ENCODE measurements at regions not wholly inside any gene's neighbourhood (a gene's known extent, or its start where the extent isn't known, plus 50 kb on each side); places are given as distances from the start of the nearest gene placed in this dataset.
A peak's percentile ranks its signal among the peaks of the same experiment; 100 is the strongest.

DNA sequence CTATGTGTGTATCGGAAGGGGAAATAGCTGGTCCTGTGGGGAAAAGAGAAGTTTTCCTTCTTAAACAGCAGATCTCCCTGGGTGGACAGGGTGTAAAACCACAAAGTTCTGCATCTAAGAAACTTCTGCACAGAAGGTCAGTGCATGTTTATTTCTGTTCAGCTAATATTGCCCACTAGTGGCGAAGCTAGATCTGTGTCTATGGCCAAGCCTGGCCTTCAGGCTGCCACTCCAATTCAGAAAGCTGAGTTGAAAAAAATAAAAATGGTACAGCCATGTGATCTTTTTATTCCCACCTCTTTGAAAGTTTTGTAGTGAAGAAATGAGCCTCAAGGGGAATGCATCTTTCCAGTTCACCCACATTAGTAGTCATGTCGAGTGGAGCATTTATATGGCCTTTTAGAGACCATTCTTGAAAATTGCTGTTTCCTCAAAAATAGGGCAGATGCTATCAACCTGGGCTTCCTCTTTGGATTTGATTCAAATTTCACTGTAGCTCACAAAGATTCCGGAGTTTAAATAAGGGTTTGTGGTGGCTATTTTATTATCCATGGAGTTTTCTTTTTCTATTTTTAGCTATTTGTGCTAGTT is 488.0 kb downstream of the PRELID2 start:
- no peaks in the 10 kb centered on the region for H3K9me3 Mint-ChIP-seq (ENCODE audit: unreplicated experiment)
- Histone ChIP-seq H3K4me3 (ENCODE audit: low read depth, low read length) (no peak overlapping the region), H3K36me3 (ENCODE audit: control insufficient read depth, insufficient read depth, low read length) (no peaks in the 10 kb centered on the region), H3K9me3 (no peaks in the 10 kb centered on the region), H3K27me3 (replicated peaks; ENCODE audit: control insufficient read depth, insufficient read depth, low read length) (no peaks in the 10 kb centered on the region), H3K4me1 (no peaks in the 10 kb centered on the region)
- TF ChIP-seq CTCF (IDR thresholded peaks at IDR 0.05; ENCODE audit: insufficient read depth in 1 of 2, low read depth in 1 of 2, low read length in 1 of 2, severe bottlenecking in 1 of 2, unreplicated experiment in 1 of 2), result peak; percentile 63 to 64
- H3K4me1 Mint-ChIP-seq (ENCODE audit: low read depth, unreplicated experiment), result no peaks in the 10 kb centered on the region
- no peak overlapping the region for H3K27ac Mint-ChIP-seq (ENCODE audit: unreplicated experiment)
- POLR2A ChIA-PET, result no interaction called here
- no peak overlapping the region for H3K4me3 Mint-ChIP-seq (ENCODE audit: unreplicated experiment)
- intact Hi-C loops (cut with micrococcal nuclease; ENCODE audit: unreplicated experiment), result loop anchor here (1.0 kb wide), 1 partner anchor 1144 kb away; no protein-coding TSS in a partner anchor
- no peaks in the 10 kb centered on the region for H3K27me3 Mint-ChIP-seq (ENCODE audit: insufficient read depth, unreplicated experiment)
- CTCF ChIA-PET, result interaction anchor here (0.5 to 0.6 kb wide), 2 partner anchors 31 to 1143 kb away, joined by 3 read pairs; no protein-coding TSS in a partner anchor
- H3K36me3 Mint-ChIP-seq (ENCODE audit: insufficient read depth, unreplicated experiment), result no peaks in the 10 kb centered on the region
- BruUV-seq (replicated peaks), result no TSS peak
- peak in 1 of 2 experiments; percentile 41 for DNase-seq

GRCh38 chr5:145345511-145346287 is 489.4 kb downstream of the PRELID2 start:
- Histone ChIP-seq H3K4me1 (no peaks in the 10 kb centered on the region), H3K4me3 (ENCODE audit: low read depth, low read length) (no peak overlapping the region), H3K9me3 (no peaks in the 10 kb centered on the region), H3K36me3 (ENCODE audit: control insufficient read depth, insufficient read depth, low read length) (no peaks in the 10 kb centered on the region), H3K27me3 (replicated peaks; ENCODE audit: control insufficient read depth, insufficient read depth, low read length) (no peaks in the 10 kb centered on the region)
- intact Hi-C loops (cut with micrococcal nuclease; ENCODE audit: unreplicated experiment), result no loop called here
- BruUV-seq (replicated peaks), result no TSS peak
- Mint-ChIP-seq H3K4me1 (ENCODE audit: low read depth, unreplicated experiment) (no peaks in the 10 kb centered on the region), H3K4me3 (ENCODE audit: unreplicated experiment) (no peak overlapping the region), H3K27ac (ENCODE audit: unreplicated experiment) (no peak overlapping the region), H3K36me3 (ENCODE audit: insufficient read depth, unreplicated experiment) (no peaks in the 10 kb centered on the region), H3K27me3 (ENCODE audit: insufficient read depth, unreplicated experiment) (no peaks in the 10 kb centered on the region), H3K9me3 (ENCODE audit: unreplicated experiment) (no peaks in the 10 kb centered on the region)
- no peak for TF ChIP-seq CTCF (IDR thresholded peaks at IDR 0.05; ENCODE audit: insufficient read depth in 1 of 2, low read depth in 1 of 2, low read length in 1 of 2, severe bottlenecking in 1 of 2, unreplicated experiment in 1 of 2)
- CTCF ChIA-PET, result interaction anchor here (0.6 kb wide), 1 partner anchor 299 kb away, joined by 3 read pairs; no protein-coding TSS in a partner anchor
- no peak for DNase-seq
- POLR2A ChIA-PET, result no interaction called here

- H3K27me3 ChIP-seq (replicated peaks; ENCODE audit: control insufficient read depth, insufficient read depth, low read length), result no peaks in the 10 kb centered on the region
- BruUV-seq (replicated peaks), result no TSS peak
- CTCF ChIA-PET, result no interaction called here
- no peak for TF ChIP-seq CTCF (IDR thresholded peaks at IDR 0.05; ENCODE audit: insufficient read depth in 1 of 2, low read depth in 1 of 2, low read length in 1 of 2, severe bottlenecking in 1 of 2, unreplicated experiment in 1 of 2)
- POLR2A ChIA-PET, result no interaction called here
- Mint-ChIP-seq H3K4me1 (ENCODE audit: low read depth, unreplicated experiment) (no peaks in the 10 kb centered on the region), H3K4me3 (ENCODE audit: unreplicated experiment) (no peak overlapping the region), H3K27ac (ENCODE audit: unreplicated experiment) (no peak overlapping the region), H3K27me3 (ENCODE audit: insufficient read depth, unreplicated experiment) (no peaks in the 10 kb centered on the region), H3K9me3 (ENCODE audit: unreplicated experiment) (no peaks in the 10 kb centered on the region), H3K36me3 (ENCODE audit: insufficient read depth, unreplicated experiment) (no peaks in the 10 kb centered on the region)
- no peak overlapping the region for H3K4me3 ChIP-seq (ENCODE audit: low read depth, low read length)
- no peaks in the 10 kb centered on the region for H3K4me1 ChIP-seq
- intact Hi-C loops (cut with micrococcal nuclease; ENCODE audit: unreplicated experiment), result no loop called here
- no peak for DNase-seq
- no peaks in the 10 kb centered on the region for H3K36me3 ChIP-seq (ENCODE audit: control insufficient read depth, insufficient read depth, low read length)
- no peaks in the 10 kb centered on the region for H3K9me3 ChIP-seq
These were observed 493.3 kb downstream of the PRELID2 start for GRCh38 chr5:145341842-145342241.
